ENCODE measurements at regions not wholly inside any gene's neighbourhood (a gene's known extent, or its start where the extent isn't known, plus 50 kb on each side); places are given as distances from the start of the nearest gene placed in this dataset.

GRCh38 chr1:172738389-172738788 lies 79.5 kb downstream of the FASLG start:
- H3K4me3 ChIP-seq: no peak overlapping the region
- H3K27ac ChIP-seq: no peak overlapping the region
- no peaks in the 10 kb centered on the region for H3K36me3 ChIP-seq
- intact Hi-C loops (cut with DNase I; ENCODE audit: low total_unique reads): no loop called here
- 57 to 70% (median 63%) methylated on average over 2 of the region's 2 CpGs for WGBS, 5 donors
- H3K27me3 ChIP-seq: peaks cover 0 to 6% (median 0%) of the 10 kb centered on the region in 3 donors
- H3K4me1 ChIP-seq: peaks cover 0 to 5% (median 0%) of the 10 kb centered on the region in 4 donors
- no peaks in the 10 kb centered on the region for H3K9me3 ChIP-seq
- TF ChIP-seq POLR2A (IDR thresholded peaks at IDR 0.05) (no peak), POLR2AphosphoS5 (IDR thresholded peaks at IDR 0.05) (no peak), EP300 (IDR thresholded peaks at IDR 0.05) (no peak)
- TF ChIP-seq, protein P1, sequence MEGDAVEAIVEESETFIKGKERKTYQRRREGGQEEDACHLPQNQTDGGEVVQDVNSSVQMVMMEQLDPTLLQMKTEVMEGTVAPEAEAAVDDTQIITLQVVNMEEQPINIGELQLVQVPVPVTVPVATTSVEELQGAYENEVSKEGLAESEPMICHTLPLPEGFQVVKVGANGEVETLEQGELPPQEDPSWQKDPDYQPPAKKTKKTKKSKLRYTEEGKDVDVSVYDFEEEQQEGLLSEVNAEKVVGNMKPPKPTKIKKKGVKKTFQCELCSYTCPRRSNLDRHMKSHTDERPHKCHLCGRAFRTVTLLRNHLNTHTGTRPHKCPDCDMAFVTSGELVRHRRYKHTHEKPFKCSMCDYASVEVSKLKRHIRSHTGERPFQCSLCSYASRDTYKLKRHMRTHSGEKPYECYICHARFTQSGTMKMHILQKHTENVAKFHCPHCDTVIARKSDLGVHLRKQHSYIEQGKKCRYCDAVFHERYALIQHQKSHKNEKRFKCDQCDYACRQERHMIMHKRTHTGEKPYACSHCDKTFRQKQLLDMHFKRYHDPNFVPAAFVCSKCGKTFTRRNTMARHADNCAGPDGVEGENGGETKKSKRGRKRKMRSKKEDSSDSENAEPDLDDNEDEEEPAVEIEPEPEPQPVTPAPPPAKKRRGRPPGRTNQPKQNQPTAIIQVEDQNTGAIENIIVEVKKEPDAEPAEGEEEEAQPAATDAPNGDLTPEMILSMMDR (IDR thresholded peaks at IDR 0.05): no peak
- no peak for DNase-seq

DNA sequence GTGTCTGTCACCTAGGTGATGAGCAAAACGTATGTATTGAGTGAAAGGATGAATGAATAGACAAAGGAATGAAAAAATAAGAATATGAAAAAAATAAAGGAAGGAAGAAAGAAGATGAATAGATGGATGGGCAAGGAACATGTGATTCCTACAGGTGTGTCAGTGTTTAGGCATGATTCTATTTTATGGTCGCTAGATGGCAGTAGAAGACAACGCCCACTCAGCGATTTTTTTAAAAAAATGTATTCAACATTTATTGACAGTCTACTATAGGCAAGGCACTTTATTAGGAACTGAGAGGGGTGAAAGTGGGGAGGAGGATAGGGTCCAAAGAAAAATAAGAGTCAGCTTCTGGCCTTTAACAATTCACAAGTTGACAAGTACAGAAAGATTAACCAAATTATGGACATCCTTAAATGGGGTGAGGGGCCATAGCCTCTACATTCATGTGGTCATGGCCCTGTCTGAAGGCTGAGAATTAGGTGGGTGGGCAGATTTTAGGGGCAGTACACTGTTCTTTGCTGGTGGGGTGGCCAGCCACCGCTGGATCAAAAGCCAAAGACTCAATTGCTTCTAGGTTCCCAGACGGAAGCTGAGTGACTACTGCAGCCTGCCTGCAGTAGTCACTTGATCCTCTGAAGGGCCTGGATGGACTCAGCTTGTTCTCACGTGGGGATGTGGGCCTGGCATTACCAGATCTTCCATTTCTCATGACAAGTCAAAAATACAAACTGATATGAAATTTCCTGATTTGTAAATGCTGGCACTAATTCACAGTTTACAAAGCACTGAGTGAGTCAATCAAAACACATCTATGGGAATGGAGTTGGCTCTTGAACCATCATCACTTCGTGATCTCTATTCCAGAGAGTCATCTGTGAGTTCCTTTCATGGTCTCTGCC lies 83.9 kb downstream of the FASLG start:
- Histone ChIP-seq H3K36me3 (no peaks in the 10 kb centered on the region), H3K4me3 (no peak overlapping the region), H3K9me3 (no peaks in the 10 kb centered on the region), H3K27me3 (peaks cover 0 to 6% (median 0%) of the 10 kb centered on the region in 3 donors), H3K4me1 (peaks cover 18 to 28% (median 24%) of the 10 kb centered on the region in 4 donors), H3K27ac (no peak overlapping the region)
- intact Hi-C loops (cut with DNase I; ENCODE audit: low total_unique reads): loop anchor here (5.0 kb wide), 1 partner anchor 454 kb away; no protein-coding TSS in a partner anchor
- DNase-seq: peak in 1 of 2 donors; percentile 61
- 14 to 24% (median 21%) methylated on average over 8 of the region's 8 CpGs for WGBS, 5 donors
- TF ChIP-seq POLR2AphosphoS5 (IDR thresholded peaks at IDR 0.05): no peak
- TF ChIP-seq, protein P1 (IDR thresholded peaks at IDR 0.05): peak in 5 of 7 experiments; percentile 13 to 73 (median 61)

- 8 to 17% (median 13%) methylated on average over 2 of the region's 2 CpGs for WGBS, 5 donors
- intact Hi-C loops (cut with DNase I; ENCODE audit: low total_unique reads): no loop called here
- Histone ChIP-seq H3K27ac (peak overlapping the region in 3 of 5 donors; percentile 80 to 88 (median 83)), H3K9me3 (no peaks in the 10 kb centered on the region), H3K36me3 (no peaks in the 10 kb centered on the region), H3K4me1 (peaks cover 18 to 28% (median 24%) of the 10 kb centered on the region in 4 donors), H3K27me3 (peaks cover 0 to 6% (median 0%) of the 10 kb centered on the region in 3 donors), H3K4me3 (no peak overlapping the region)
- peak in 1 of 2 donors; percentile 82 for DNase-seq
- TF ChIP-seq EP300 (IDR thresholded peaks at IDR 0.05): no peak
- TF ChIP-seq POLR2AphosphoS5 (IDR thresholded peaks at IDR 0.05): peak in 1 of 3 donors; percentile 20
- TF ChIP-seq, protein P1 (IDR thresholded peaks at IDR 0.05): peak in 4 of 7 experiments; percentile 19 to 76 (median 60)
Observed at GRCh38 chr1:172745014-172745413, 86.1 kb downstream of the FASLG start.

GRCh38 chr1:172746091-172746949 lies 87.4 kb downstream of the FASLG start:
- peaks cover 18 to 28% (median 24%) of the 10 kb centered on the region in 4 donors for H3K4me1 ChIP-seq
- H3K4me3 ChIP-seq: peak overlapping the region in 1 of 4 donors; percentile 10
- no peaks in the 10 kb centered on the region for H3K9me3 ChIP-seq
- H3K27me3 ChIP-seq: peaks cover 0 to 6% (median 0%) of the 10 kb centered on the region in 3 donors
- intact Hi-C loops (cut with DNase I; ENCODE audit: low total_unique reads): no loop called here
- DNase-seq: peak in 1 of 2 donors; percentile 89
- H3K27ac ChIP-seq: peak overlapping the region; percentile 74 to 88 (median 83)
- H3K36me3 ChIP-seq: no peaks in the 10 kb centered on the region
- TF ChIP-seq POLR2AphosphoS5 (IDR thresholded peaks at IDR 0.05) (peak; percentile 66 to 98 (median 89)), POLR2A (IDR thresholded peaks at IDR 0.05) (no peak)
- 8 to 25% (median 17%) methylated on average over 3 of the region's 3 CpGs for WGBS, 5 donors

Data from stomach (tissue), 8 donors.